ENCODE measurements at regions not wholly inside any gene's neighbourhood (a gene's known extent, or its start where the extent isn't known, plus 50 kb on each side); places are given as distances from the start of the nearest gene placed in this dataset.

DNA sequence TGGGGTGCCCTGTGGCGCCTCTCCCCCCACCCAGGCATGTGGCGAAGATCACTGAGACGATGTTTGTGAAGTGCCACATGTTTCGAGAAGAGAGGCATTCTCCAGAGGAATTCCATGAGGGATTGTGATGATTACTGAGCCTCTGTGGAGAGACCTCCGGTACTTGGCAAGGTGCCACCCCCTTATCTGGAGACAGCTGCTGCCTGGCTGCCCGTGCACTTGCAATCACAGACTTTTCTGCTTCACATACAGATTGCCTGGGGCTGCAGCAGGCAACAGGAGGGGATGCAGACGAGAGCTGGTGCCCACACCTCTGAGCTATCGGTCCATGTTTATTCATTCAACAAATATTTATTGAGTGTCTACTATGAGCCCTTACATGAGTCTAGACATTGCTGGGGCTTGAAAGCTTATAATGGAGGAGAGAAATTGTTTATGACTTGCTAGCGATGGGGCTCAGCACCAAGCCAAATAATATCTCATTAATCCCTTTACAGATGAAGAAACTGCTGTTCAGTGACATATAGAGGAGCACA lies 317.2 kb upstream of the ZFHX3 start:
- Histone ChIP-seq H3K4me1 (ENCODE audit: insufficient read depth, low read length) (no peaks in the 10 kb centered on the region), H3K4me2 (ENCODE audit: low read depth, low read length) (no peak overlapping the region), H3K27ac (ENCODE audit: extremely low read length, insufficient read depth, low read length) (no peak overlapping the region), H3K79me2 (ENCODE audit: insufficient read depth, low read length) (no peaks in the 10 kb centered on the region), H2AFZ (ENCODE audit: low read length) (no peak overlapping the region), H4K20me1 (ENCODE audit: insufficient read depth, low read length) (no peaks in the 10 kb centered on the region), H3K27me3 (ENCODE audit: control insufficient read depth in 1 of 2, insufficient read depth in 2 of 2, low read length in 2 of 2) (0 out of 5 replicates have a peak, but pooled peaks cover 0 to 1% of the 10 kb centered on the region in 2 experiments), H3K9me3 (ENCODE audit: low read length) (no peaks in the 10 kb centered on the region), H3K36me3 (replicated peaks in 1 of 2; ENCODE audit: control insufficient read depth in 1 of 2, insufficient read depth in 2 of 2, low read length in 2 of 2) (no peaks in the 10 kb centered on the region), H3K9ac (ENCODE audit: insufficient read depth, low read depth, low read length) (no peak overlapping the region), H3K4me3 (replicated peaks in 1 of 3; ENCODE audit: insufficient read depth in 1 of 3, low read depth in 2 of 3, low read length in 3 of 3) (no peak overlapping the region)
- no peak for ATAC-seq
- ChIA-PET POLR2A (no interaction called here), CTCF (ENCODE audit: low intra/inter-chr PET ratio, low total read pairs) (no interaction called here)
- no peak for FAIRE-seq
- in situ Hi-C loops (cut with HindIII; ENCODE audit: extremely low pct_ligation_motif_present, low pct_unique_long_range_greater_than_20kb), result no loop called here
- TF ChIP-seq KDM4B (CRISPR knock-in tag; IDR thresholded peaks at IDR 0.05), result no peak
- TF ChIP-seq CBX1 (IDR thresholded peaks at IDR 0.05; ENCODE audit: low read depth), result no peak
- TF ChIP-seq DMAP1 (CRISPR knock-in tag; IDR thresholded peaks at IDR 0.05), result no peak
- TF ChIP-seq, protein P1, sequence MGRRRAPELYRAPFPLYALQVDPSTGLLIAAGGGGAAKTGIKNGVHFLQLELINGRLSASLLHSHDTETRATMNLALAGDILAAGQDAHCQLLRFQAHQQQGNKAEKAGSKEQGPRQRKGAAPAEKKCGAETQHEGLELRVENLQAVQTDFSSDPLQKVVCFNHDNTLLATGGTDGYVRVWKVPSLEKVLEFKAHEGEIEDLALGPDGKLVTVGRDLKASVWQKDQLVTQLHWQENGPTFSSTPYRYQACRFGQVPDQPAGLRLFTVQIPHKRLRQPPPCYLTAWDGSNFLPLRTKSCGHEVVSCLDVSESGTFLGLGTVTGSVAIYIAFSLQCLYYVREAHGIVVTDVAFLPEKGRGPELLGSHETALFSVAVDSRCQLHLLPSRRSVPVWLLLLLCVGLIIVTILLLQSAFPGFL (CRISPR knock-in tag; IDR thresholded peaks at IDR 0.05), result no peak
- no peak for TF ChIP-seq SETDB1 (CRISPR knock-in tag; IDR thresholded peaks at IDR 0.05; ENCODE audit: borderline replicate concordance)
- no peak for TF ChIP-seq FOXK1 (CRISPR knock-in tag; IDR thresholded peaks at IDR 0.05; ENCODE audit: borderline replicate concordance, low read depth)
- TF ChIP-seq ZNF282 (IDR thresholded peaks at IDR 0.05; ENCODE audit: partially characterized antibody), result no peak
- intact Hi-C loops (cut with micrococcal nuclease; ENCODE audit: unreplicated experiment), result no loop called here
- WGBS (ENCODE audit: low lambda C conversion rate), result 13% methylated on average over 9 of the region's 9 CpGs
- no TSS peak for BruUV-seq (replicated peaks)
- DNase-seq (ENCODE audit: low spot score), result no peak

DNA sequence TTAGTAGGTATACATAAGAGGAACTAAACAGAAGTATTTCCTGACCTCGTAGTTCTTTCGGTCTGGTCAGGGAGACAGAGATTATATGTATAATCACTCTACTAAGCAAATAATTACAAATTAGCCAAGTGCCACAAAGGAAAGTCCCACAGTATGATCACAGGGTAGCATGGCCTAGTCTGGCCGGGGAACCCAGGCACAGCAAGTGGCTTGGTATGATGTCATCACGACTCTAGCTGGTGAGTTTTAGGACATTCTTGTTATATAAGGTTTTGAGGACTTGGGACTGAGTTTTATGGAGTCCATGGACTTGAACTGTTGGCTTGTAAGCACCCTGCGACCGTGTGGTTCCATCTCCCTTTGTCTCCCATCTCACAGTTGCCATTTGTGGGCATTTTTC lies 316.5 kb upstream of the ZFHX3 start:
- intact Hi-C loops (cut with micrococcal nuclease; ENCODE audit: unreplicated experiment), result no loop called here
- no peaks in the 10 kb centered on the region for H3K79me2 ChIP-seq (ENCODE audit: insufficient read depth, low read length)
- H3K27me3 ChIP-seq (ENCODE audit: control insufficient read depth in 1 of 2, insufficient read depth in 2 of 2, low read length in 2 of 2), result peaks cover 1 to 4% of the 10 kb centered on the region in 2 experiments; a peak in 3 of 5 replicates

More for the DNA sequence above, 316.5 kb upstream of the ZFHX3 start:
- CTCF ChIA-PET (ENCODE audit: low intra/inter-chr PET ratio, low total read pairs), result no interaction called here
- H3K27ac ChIP-seq (ENCODE audit: extremely low read length, insufficient read depth, low read length), result no peak overlapping the region
- POLR2A ChIA-PET, result no interaction called here
- no peak overlapping the region for H3K4me2 ChIP-seq (ENCODE audit: low read depth, low read length)
- peak; percentile 25; the same call in 1 of the 2 replicates for TF ChIP-seq CREB1 (IDR thresholded peaks at IDR 0.05)
- TF ChIP-seq CREB1 (CRISPR knock-in tag; IDR thresholded peaks at IDR 0.05), result no peak
- TF ChIP-seq ATF7 (IDR thresholded peaks at IDR 0.05), result peak; percentile 72
- no peak for TF ChIP-seq ATF7 (CRISPR knock-in tag; IDR thresholded peaks at IDR 0.05)
- TF ChIP-seq ZSCAN29 (CRISPR knock-in tag; conservative IDR thresholded peaks at IDR 0.05), result no peak
- no peak for TF ChIP-seq RXRA (CRISPR knock-in tag; IDR thresholded peaks at IDR 0.05)
- TF ChIP-seq CBFB (CRISPR knock-in tag; IDR thresholded peaks at IDR 0.05), result no peak
- TF ChIP-seq SIN3A (IDR thresholded peaks at IDR 0.05; ENCODE audit: borderline replicate concordance, low read depth, low read length), result no peak
- TF ChIP-seq, protein P2, sequence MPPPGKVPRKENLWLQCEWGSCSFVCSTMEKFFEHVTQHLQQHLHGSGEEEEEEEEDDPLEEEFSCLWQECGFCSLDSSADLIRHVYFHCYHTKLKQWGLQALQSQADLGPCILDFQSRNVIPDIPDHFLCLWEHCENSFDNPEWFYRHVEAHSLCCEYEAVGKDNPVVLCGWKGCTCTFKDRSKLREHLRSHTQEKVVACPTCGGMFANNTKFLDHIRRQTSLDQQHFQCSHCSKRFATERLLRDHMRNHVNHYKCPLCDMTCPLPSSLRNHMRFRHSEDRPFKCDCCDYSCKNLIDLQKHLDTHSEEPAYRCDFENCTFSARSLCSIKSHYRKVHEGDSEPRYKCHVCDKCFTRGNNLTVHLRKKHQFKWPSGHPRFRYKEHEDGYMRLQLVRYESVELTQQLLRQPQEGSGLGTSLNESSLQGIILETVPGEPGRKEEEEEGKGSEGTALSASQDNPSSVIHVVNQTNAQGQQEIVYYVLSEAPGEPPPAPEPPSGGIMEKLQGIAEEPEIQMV (CRISPR knock-in tag; IDR thresholded peaks at IDR 0.05; ENCODE audit: low read depth), result no peak
- TF ChIP-seq, protein P3, sequence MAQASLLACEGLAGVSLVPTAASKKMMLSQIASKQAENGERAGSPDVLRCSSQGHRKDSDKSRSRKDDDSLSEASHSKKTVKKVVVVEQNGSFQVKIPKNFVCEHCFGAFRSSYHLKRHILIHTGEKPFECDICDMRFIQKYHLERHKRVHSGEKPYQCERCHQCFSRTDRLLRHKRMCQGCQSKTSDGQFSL (CRISPR knock-in tag; IDR thresholded peaks at IDR 0.05), result no peak
- no peak for TF ChIP-seq FOXM1 (CRISPR knock-in tag; IDR thresholded peaks at IDR 0.05)
- FAIRE-seq, result no peak
- H3K9ac ChIP-seq (ENCODE audit: insufficient read depth, low read depth, low read length), result no peak overlapping the region
- WGBS (ENCODE audit: low lambda C conversion rate), result under 1% methylated on average over 6 of the region's 6 CpGs
- ATAC-seq, result no peak
- in situ Hi-C loops (cut with HindIII; ENCODE audit: extremely low pct_ligation_motif_present, low pct_unique_long_range_greater_than_20kb), result no loop called here
- DNase-seq (ENCODE audit: low spot score), result no peak
- no peaks in the 10 kb centered on the region for H3K36me3 ChIP-seq (replicated peaks in 1 of 2; ENCODE audit: control insufficient read depth in 1 of 2, insufficient read depth in 2 of 2, low read length in 2 of 2)
- BruUV-seq (replicated peaks), result no TSS peak
- H3K4me1 ChIP-seq (ENCODE audit: insufficient read depth, low read length), result no peaks in the 10 kb centered on the region
- H3K9me3 ChIP-seq (ENCODE audit: low read length), result no peaks in the 10 kb centered on the region
- no peak overlapping the region for H2AFZ ChIP-seq (ENCODE audit: low read length)
- H3K4me3 ChIP-seq (replicated peaks in 1 of 3; ENCODE audit: insufficient read depth in 1 of 3, low read depth in 2 of 3, low read length in 3 of 3), result no peak overlapping the region
- no peaks in the 10 kb centered on the region for H4K20me1 ChIP-seq (ENCODE audit: insufficient read depth, low read length)

All from HepG2 (cell line).